ENCODE measurements at regions not wholly inside any gene's neighbourhood (a gene's known extent, or its start where the extent isn't known, plus 50 kb on each side); places are given as distances from the start of the nearest gene placed in this dataset.

DNA sequence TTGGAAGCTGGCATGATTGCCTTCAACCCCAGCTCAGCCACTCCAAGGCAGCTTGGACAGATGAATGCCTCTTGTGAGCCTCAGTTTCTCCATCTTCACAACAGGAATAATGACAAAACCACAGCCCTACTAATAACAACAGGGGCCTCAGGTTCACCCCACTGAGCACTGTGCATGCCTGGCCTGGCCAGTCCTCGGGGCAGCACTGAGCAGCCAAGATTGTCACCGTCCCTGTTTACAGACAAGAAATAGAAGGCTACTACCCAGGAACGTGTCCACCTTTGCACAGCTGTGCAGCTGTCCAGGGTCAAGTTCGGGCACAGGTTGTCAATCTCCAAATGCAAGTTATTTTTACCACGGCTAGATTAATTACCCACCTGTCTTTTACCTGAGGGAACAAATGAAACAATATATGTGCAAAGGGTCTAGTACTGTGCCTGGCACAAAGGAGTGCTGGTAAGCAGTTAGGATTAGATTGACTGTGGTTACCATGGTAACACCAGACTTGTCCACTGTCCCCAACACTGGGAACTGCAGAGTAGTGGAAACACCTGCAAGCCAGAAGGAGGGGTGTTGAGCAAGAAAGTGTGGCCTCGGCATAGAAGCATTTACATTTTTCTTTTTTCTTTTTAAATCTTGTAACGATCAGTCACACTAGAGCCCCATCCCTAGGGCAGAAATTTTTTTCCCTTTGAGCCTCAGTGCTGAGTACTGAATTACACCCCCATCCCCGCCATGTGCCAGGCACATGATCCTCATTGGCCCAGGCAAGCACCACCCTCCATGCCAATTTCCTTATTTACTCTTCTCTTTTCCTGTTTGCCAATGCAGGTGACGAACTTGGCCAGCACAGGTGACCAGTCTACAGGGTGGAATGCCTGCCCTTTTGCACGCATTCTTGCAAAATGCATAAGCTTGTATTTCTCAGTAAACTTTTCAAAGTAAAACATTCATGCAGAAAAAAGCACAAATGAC, 66.3 kb upstream of the SLC6A6 start:
- Mint-ChIP-seq H3K4me3 (peak overlapping the region; percentile 39), H3K27me3 (ENCODE audit: insufficient read depth, low read depth) (peaks cover 13% of the 10 kb centered on the region), H3K27ac (peak overlapping the region; percentile 90), H3K4me1 (peaks cover 15% of the 10 kb centered on the region), H3K36me3 (no peaks in the 10 kb centered on the region), H3K9me3 (no peaks in the 10 kb centered on the region)
- Histone ChIP-seq H3K36me3 (no peaks in the 10 kb centered on the region), H3K9me3 (ENCODE audit: low read depth) (no peaks in the 10 kb centered on the region), H4K20me1 (ENCODE audit: low read depth) (no peaks in the 10 kb centered on the region), H3F3A (ENCODE audit: low read depth) (no peaks in the 10 kb centered on the region), H3K9ac (no peak overlapping the region), H3K79me2 (ENCODE audit: low read depth) (no peaks in the 10 kb centered on the region), H3K4me2 (no peak overlapping the region), H2AFZ (replicated peaks) (no peak overlapping the region), H3K27ac (no peak overlapping the region), H3K4me1 (peaks cover 7% of the 10 kb centered on the region), H3K27me3 (no peaks in the 10 kb centered on the region), H3K4me3 (no peak overlapping the region)
- peak; percentile 48 for DNase-seq (ENCODE audit: low spot score)
- TF ChIP-seq EZH2 (IDR thresholded peaks at IDR 0.05) (no peak), EZH2phosphoT487 (IDR thresholded peaks at IDR 0.05) (no peak)
- TF ChIP-seq, protein P1, sequence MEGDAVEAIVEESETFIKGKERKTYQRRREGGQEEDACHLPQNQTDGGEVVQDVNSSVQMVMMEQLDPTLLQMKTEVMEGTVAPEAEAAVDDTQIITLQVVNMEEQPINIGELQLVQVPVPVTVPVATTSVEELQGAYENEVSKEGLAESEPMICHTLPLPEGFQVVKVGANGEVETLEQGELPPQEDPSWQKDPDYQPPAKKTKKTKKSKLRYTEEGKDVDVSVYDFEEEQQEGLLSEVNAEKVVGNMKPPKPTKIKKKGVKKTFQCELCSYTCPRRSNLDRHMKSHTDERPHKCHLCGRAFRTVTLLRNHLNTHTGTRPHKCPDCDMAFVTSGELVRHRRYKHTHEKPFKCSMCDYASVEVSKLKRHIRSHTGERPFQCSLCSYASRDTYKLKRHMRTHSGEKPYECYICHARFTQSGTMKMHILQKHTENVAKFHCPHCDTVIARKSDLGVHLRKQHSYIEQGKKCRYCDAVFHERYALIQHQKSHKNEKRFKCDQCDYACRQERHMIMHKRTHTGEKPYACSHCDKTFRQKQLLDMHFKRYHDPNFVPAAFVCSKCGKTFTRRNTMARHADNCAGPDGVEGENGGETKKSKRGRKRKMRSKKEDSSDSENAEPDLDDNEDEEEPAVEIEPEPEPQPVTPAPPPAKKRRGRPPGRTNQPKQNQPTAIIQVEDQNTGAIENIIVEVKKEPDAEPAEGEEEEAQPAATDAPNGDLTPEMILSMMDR (IDR thresholded peaks at IDR 0.05) = no peak

DNA sequence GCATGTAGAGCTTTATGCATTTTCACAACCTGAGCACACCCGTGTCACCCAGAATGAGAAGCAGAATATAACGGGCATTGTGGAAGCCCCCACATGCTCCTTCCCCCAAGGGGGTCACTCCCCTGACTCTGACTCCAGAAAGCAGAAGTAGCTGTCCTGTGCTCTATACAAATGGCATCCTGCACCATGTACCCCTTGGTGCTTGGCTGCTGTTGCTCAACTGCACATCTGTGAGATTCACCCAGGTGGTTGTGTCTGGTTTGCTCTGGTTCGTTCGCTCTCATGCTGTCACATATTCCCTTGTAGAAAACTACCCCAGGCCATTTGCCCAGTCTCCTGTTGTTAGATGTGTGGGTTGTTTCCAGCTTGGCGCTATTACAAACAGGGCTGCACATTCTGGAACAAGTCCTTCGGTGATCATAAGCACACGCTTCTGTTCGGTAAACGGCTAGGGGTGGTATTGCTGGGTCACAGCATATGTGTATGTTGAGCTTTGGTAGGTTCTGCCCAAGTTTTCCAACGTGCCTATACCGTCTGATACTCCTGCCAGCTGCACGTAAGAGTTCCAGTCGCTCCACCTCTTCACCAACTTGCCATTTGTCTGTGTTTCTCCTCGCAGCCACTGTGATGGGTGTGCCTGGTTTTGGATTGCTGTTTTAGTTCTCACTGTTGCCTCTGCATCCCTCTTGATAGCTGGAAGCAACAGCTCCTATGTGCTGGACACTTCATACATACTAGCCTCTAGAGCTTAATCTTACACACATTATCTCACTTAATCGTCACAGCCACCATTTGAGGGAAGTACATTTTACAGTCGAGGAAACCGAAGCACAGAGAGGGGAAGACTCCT, 65.4 kb upstream of the SLC6A6 start:
- Histone ChIP-seq H3K9me3 (ENCODE audit: low read depth) (no peaks in the 10 kb centered on the region), H2AFZ (replicated peaks) (no peak overlapping the region), H3K36me3 (no peaks in the 10 kb centered on the region), H3K4me1 (no peaks in the 10 kb centered on the region), H3F3A (ENCODE audit: low read depth) (no peaks in the 10 kb centered on the region), H4K20me1 (ENCODE audit: low read depth) (no peaks in the 10 kb centered on the region), H3K4me2 (no peak overlapping the region), H3K9ac (no peak overlapping the region), H3K79me2 (ENCODE audit: low read depth) (no peaks in the 10 kb centered on the region), H3K27me3 (no peaks in the 10 kb centered on the region), H3K27ac (no peak overlapping the region), H3K4me3 (no peak overlapping the region)
- H3K4me3 Mint-ChIP-seq = no peak overlapping the region
- TF ChIP-seq, protein P1 (IDR thresholded peaks at IDR 0.05) = no peak
- no peak for TF ChIP-seq EZH2phosphoT487 (IDR thresholded peaks at IDR 0.05)
- no peak for TF ChIP-seq EZH2 (IDR thresholded peaks at IDR 0.05)
- no peaks in the 10 kb centered on the region for H3K36me3 Mint-ChIP-seq
- H3K27ac Mint-ChIP-seq = no peak overlapping the region
- peaks cover 15% of the 10 kb centered on the region for H3K4me1 Mint-ChIP-seq
- no peak for DNase-seq (ENCODE audit: low spot score)
- H3K27me3 Mint-ChIP-seq (ENCODE audit: insufficient read depth, low read depth) = peaks cover 13% of the 10 kb centered on the region
- H3K9me3 Mint-ChIP-seq = no peaks in the 10 kb centered on the region

DNA sequence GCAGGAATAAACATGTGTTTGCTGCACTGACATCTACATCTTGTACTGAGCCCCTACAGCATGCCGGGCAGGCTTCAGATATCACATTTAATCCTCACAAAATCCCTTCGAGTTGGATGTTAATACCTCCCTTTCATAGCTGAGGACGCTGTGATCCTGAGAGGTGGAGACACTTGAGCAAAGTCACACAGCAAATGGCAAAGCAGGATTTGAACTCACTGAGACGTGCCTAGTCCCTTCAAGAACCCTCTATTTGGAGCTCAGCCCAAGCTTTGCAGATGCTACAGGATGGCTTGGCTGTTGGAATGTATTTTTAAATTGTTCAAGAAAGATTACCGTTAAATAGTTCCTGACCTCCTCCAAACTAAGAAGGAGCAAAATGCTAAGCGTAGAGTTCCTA, 64.6 kb upstream of the SLC6A6 start:
- Mint-ChIP-seq H3K4me3 (no peak overlapping the region), H3K27me3 (ENCODE audit: insufficient read depth, low read depth) (peaks cover 13% of the 10 kb centered on the region), H3K36me3 (no peaks in the 10 kb centered on the region), H3K9me3 (no peaks in the 10 kb centered on the region), H3K27ac (no peak overlapping the region), H3K4me1 (peaks cover 15% of the 10 kb centered on the region)
- Histone ChIP-seq H3K4me3 (no peak overlapping the region), H3K27me3 (no peaks in the 10 kb centered on the region), H3K9ac (no peak overlapping the region), H3K4me1 (no peaks in the 10 kb centered on the region), H3K36me3 (no peaks in the 10 kb centered on the region), H4K20me1 (ENCODE audit: low read depth) (no peaks in the 10 kb centered on the region), H3K27ac (no peak overlapping the region), H3K4me2 (no peak overlapping the region), H2AFZ (replicated peaks) (no peak overlapping the region), H3F3A (ENCODE audit: low read depth) (no peaks in the 10 kb centered on the region), H3K9me3 (ENCODE audit: low read depth) (no peaks in the 10 kb centered on the region), H3K79me2 (ENCODE audit: low read depth) (no peaks in the 10 kb centered on the region)
- TF ChIP-seq EZH2 (IDR thresholded peaks at IDR 0.05) (no peak), EZH2phosphoT487 (IDR thresholded peaks at IDR 0.05) (no peak)
- TF ChIP-seq, protein P1 (IDR thresholded peaks at IDR 0.05) = no peak
- no peak for DNase-seq (ENCODE audit: low spot score)
